NOMO-1 treated with DMSO at 0.1 percent for 48 hours (cell line): ENCODE measurements at regions not wholly inside any gene's neighbourhood (a gene's known extent, or its start where the extent isn't known, plus 50 kb on each side); places are given as distances from the start of the nearest gene placed in this dataset.

ENCODE experiments used
- DNase-seq: peaks from one replicate; lab custom pipeline; 2025; ENCODE audit not compliant: unreplicated experiment; lab: John Stamatoyannopoulos, UW

- DNase-seq, result no peak
Measured at GRCh38 chr18:68034296-68034695, 517.8 kb upstream of the DSEL start.

GRCh38 chr18:68033466-68033865 lies 516.9 kb upstream of the DSEL start:
- DNase-seq, result no peak

GRCh38 chr18:68024716-68025115 lies 508.2 kb upstream of the DSEL start:
- DNase-seq, result no peak

GRCh38 chr18:68017385-68017784 lies 500.9 kb upstream of the DSEL start:
- no peak for DNase-seq

GRCh38 chr18:67997496-67997895 lies 481.0 kb upstream of the DSEL start:
- no peak for DNase-seq

GRCh38 chr18:67995769-67996168 lies 479.2 kb upstream of the DSEL start:
- no peak for DNase-seq

GRCh38 chr18:67980241-67980640 lies 463.7 kb upstream of the DSEL start:
- DNase-seq, result no peak

- DNase-seq, result no peak
Measured at GRCh38 chr18:67977067-67977616, 460.6 kb upstream of the DSEL start.

- no peak for DNase-seq
Measured at GRCh38 chr18:67973916-67974315, 457.4 kb upstream of the DSEL start.

GRCh38 chr18:67969458-67969857 lies 452.9 kb upstream of the DSEL start:
- DNase-seq, result no peak

GRCh38 chr18:67966224-67966623 lies 449.7 kb upstream of the DSEL start:
- no peak for DNase-seq

GRCh38 chr18:67964462-67964861 lies 447.9 kb upstream of the DSEL start:
- no peak for DNase-seq

- DNase-seq, result no peak
Measured at GRCh38 chr18:67961701-67962440, 445.4 kb upstream of the DSEL start.

GRCh38 chr18:67957684-67958083 lies 441.2 kb upstream of the DSEL start:
- DNase-seq, result no peak

- no peak for DNase-seq
Measured at GRCh38 chr18:67954594-67954993, 438.1 kb upstream of the DSEL start.

GRCh38 chr18:67951137-67951536 lies 434.6 kb upstream of the DSEL start:
- no peak for DNase-seq

GRCh38 chr18:67938660-67939059 lies 422.1 kb upstream of the DSEL start:
- no peak for DNase-seq

- no peak for DNase-seq
Measured at GRCh38 chr18:67935638-67936037, 419.1 kb upstream of the DSEL start.

GRCh38 chr18:67933271-67933670 lies 416.8 kb upstream of the DSEL start:
- DNase-seq, result no peak

GRCh38 chr18:67932271-67932670 lies 415.8 kb upstream of the DSEL start:
- no peak for DNase-seq

- DNase-seq, result no peak
Measured at GRCh38 chr18:67926929-67927864, 410.7 kb upstream of the DSEL start.

- DNase-seq, result no peak
Measured at GRCh38 chr18:67924656-67925055, 408.1 kb upstream of the DSEL start.
